ENCODE measurements at regions not wholly inside any gene's neighbourhood (a gene's known extent, or its start where the extent isn't known, plus 50 kb on each side); places are given as distances from the start of the nearest gene placed in this dataset.
"Not testable (repeated sequence)": the region's sequence is repeated elsewhere in the genome, so short reads cannot be mapped to it uniquely, and the experiment has no call there.

DNA sequence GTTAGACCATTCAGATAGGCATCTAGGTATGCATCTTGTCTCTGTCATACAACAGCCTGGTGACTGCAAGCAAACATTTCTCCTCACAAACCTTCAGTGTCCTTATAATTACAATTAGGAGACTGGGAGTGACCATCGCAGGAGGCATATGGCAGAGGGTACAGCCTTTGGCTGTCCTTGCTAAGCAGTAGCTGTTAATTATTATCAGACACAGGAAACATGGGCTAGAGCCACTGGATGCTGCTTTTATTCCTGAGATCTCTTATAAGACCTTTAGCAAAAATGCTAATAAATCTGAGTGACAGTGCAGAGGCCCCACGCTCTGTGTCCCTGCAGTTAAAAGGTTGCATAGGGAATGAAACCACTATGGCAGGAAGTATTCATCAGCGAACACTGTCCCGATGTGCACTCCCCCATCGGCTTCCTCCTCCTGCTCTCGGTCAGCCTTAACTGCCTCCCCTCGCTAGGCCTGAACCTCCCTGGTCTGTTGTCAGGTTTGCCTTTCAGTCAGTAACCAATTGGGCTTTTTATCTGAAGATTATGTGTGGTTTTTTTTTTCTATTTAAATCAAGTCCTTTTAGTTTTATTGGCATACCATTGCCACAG, 92.2 kb downstream of the ARHGAP11B start:
- not testable (repeated sequence) for H3K23ac ChIP-seq (ENCODE audit: low read length); H4K91ac ChIP-seq (ENCODE audit: low read depth, low read length); H4K8ac ChIP-seq (ENCODE audit: low read depth, low read length); H3K14ac ChIP-seq (ENCODE audit: low read length); H3K4me1 ChIP-seq (ENCODE audit: control insufficient read depth in 1 of 2, insufficient read depth in 2 of 2, low read length in 2 of 2); H3K79me1 ChIP-seq (ENCODE audit: low read length); H3K36me3 ChIP-seq (ENCODE audit: control insufficient read depth in 1 of 2, insufficient read depth in 2 of 2, low read length in 2 of 2); H3K27ac ChIP-seq (ENCODE audit: low read depth, low read length); H3K9me3 ChIP-seq (ENCODE audit: insufficient read depth, low read depth, low read length); H3K79me2 ChIP-seq (ENCODE audit: control insufficient read depth, insufficient read depth, low read length, poor library complexity); H3K4ac ChIP-seq (ENCODE audit: low read depth, low read length); H3K4me3 ChIP-seq (ENCODE audit: low read depth, low read length); H2AFZ ChIP-seq (ENCODE audit: insufficient read depth, low read length, poor library complexity); H2BK5ac ChIP-seq (ENCODE audit: low read depth, low read length, poor library complexity); H3K9ac ChIP-seq (ENCODE audit: low read length); H2BK120ac ChIP-seq (ENCODE audit: insufficient read depth, low read length, poor library complexity); H2BK12ac ChIP-seq (ENCODE audit: low read length); DNase-seq; H2AK5ac ChIP-seq (ENCODE audit: low read length); H3K18ac ChIP-seq (ENCODE audit: low read length); H3K4me2 ChIP-seq (ENCODE audit: low read length); H3K27me3 ChIP-seq (ENCODE audit: insufficient read depth, low read length); H4K12ac ChIP-seq (ENCODE audit: low read depth, low read length)
- no CpG with 5 or more reads among the region's 7 CpGs for WGBS (ENCODE audit: extremely low coverage, insufficient coverage, insufficient read length)

DNA sequence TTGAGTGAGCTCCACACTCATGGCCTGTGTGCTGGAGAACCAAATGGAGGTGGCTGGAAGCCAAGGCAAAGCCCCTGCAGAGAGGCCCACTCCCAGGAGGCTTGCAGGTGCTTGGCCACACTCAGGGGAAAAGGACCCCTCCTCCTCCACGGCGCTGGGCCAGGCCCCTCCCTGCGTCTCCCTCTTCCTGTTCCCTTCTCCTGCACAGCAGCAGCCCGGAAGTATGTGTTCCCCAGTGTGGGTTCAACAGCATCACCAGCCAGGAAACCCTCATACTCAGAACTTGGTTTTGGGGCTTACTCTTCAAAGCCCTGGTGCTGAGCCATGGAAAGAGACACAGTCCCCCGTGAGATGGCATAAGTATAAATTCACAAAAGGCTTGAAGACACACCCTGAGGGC, 93.4 kb downstream of the ARHGAP11B start:
- H2AK5ac ChIP-seq (ENCODE audit: low read length); H4K91ac ChIP-seq (ENCODE audit: low read depth, low read length); H3K9ac ChIP-seq (ENCODE audit: low read length); H4K12ac ChIP-seq (ENCODE audit: low read depth, low read length); H3K4me2 ChIP-seq (ENCODE audit: low read length); H2BK5ac ChIP-seq (ENCODE audit: low read depth, low read length, poor library complexity); DNase-seq; H2BK120ac ChIP-seq (ENCODE audit: insufficient read depth, low read length, poor library complexity); H3K79me2 ChIP-seq (ENCODE audit: control insufficient read depth, insufficient read depth, low read length, poor library complexity); H3K36me3 ChIP-seq (ENCODE audit: control insufficient read depth in 1 of 2, insufficient read depth in 2 of 2, low read length in 2 of 2); H2AFZ ChIP-seq (ENCODE audit: insufficient read depth, low read length, poor library complexity); H3K4ac ChIP-seq (ENCODE audit: low read depth, low read length); H3K14ac ChIP-seq (ENCODE audit: low read length); H3K79me1 ChIP-seq (ENCODE audit: low read length); H2BK12ac ChIP-seq (ENCODE audit: low read length); H4K8ac ChIP-seq (ENCODE audit: low read depth, low read length); H3K9me3 ChIP-seq (ENCODE audit: insufficient read depth, low read depth, low read length); H3K18ac ChIP-seq (ENCODE audit: low read length); H3K4me1 ChIP-seq (ENCODE audit: control insufficient read depth in 1 of 2, insufficient read depth in 2 of 2, low read length in 2 of 2); H3K27me3 ChIP-seq (ENCODE audit: insufficient read depth, low read length); H3K23ac ChIP-seq (ENCODE audit: low read length); H3K4me3 ChIP-seq (ENCODE audit: low read depth, low read length); H3K27ac ChIP-seq (ENCODE audit: low read depth, low read length): not testable (repeated sequence)
- no CpG with 5 or more reads among the region's 5 CpGs for WGBS (ENCODE audit: extremely low coverage, insufficient coverage, insufficient read length)

DNA sequence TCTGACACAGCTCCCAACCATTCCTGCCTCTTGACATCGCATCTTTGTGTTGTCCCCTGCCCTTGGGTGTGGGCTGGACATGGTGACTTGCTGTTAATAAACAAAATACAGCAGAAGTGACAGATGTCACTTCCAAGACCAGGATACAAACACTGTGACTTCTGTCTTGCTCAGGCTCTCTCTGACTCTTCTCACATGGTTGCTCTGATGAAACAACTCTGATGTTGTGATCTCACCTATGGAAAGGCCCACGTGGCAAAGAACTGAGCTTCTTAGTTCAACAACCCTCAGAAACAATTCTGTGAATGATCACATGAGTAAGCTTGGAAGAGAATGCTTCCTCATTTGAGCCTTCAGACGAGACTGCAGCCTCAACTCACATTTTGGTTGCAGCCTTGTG, 94.9 kb downstream of the ARHGAP11B start:
- H2AK5ac ChIP-seq (ENCODE audit: low read length); H3K9ac ChIP-seq (ENCODE audit: low read length); H3K18ac ChIP-seq (ENCODE audit: low read length); H3K4me1 ChIP-seq (ENCODE audit: control insufficient read depth in 1 of 2, insufficient read depth in 2 of 2, low read length in 2 of 2); H3K36me3 ChIP-seq (ENCODE audit: control insufficient read depth in 1 of 2, insufficient read depth in 2 of 2, low read length in 2 of 2); H3K14ac ChIP-seq (ENCODE audit: low read length); H3K4me2 ChIP-seq (ENCODE audit: low read length); H3K4ac ChIP-seq (ENCODE audit: low read depth, low read length); H3K27me3 ChIP-seq (ENCODE audit: insufficient read depth, low read length); DNase-seq; H4K12ac ChIP-seq (ENCODE audit: low read depth, low read length); H4K8ac ChIP-seq (ENCODE audit: low read depth, low read length); H2BK12ac ChIP-seq (ENCODE audit: low read length); H2AFZ ChIP-seq (ENCODE audit: insufficient read depth, low read length, poor library complexity); H4K91ac ChIP-seq (ENCODE audit: low read depth, low read length); H2BK120ac ChIP-seq (ENCODE audit: insufficient read depth, low read length, poor library complexity); H3K27ac ChIP-seq (ENCODE audit: low read depth, low read length); H3K4me3 ChIP-seq (ENCODE audit: low read depth, low read length); H3K9me3 ChIP-seq (ENCODE audit: insufficient read depth, low read depth, low read length); H3K79me2 ChIP-seq (ENCODE audit: control insufficient read depth, insufficient read depth, low read length, poor library complexity); H3K23ac ChIP-seq (ENCODE audit: low read length); H3K79me1 ChIP-seq (ENCODE audit: low read length); H2BK5ac ChIP-seq (ENCODE audit: low read depth, low read length, poor library complexity): not testable (repeated sequence)
- WGBS (ENCODE audit: extremely low coverage, insufficient coverage, insufficient read length): no CpG with 5 or more reads among the region's 3 CpGs

DNA sequence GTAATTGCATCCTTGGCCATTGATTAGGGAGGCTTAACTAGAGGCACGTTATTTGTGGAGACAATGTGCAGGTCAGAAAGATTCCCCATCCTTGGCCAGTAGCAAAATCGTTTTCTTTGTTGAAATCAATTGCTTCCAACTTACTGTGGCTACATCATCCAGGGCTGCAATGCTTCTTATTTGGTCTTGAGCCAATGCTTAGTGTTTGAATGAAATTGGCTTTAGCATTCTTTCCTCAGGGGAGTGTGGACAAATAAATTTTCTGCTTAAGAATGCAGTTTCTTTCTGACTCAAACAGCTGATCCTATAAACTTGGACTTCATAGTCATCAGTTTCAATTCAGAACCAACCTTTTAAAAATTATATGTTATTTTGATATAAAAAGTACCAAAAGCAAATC, 95.6 kb downstream of the ARHGAP11B start:
- not testable (repeated sequence) for H4K8ac ChIP-seq (ENCODE audit: low read depth, low read length); H3K18ac ChIP-seq (ENCODE audit: low read length); H2AFZ ChIP-seq (ENCODE audit: insufficient read depth, low read length, poor library complexity); H3K79me2 ChIP-seq (ENCODE audit: control insufficient read depth, insufficient read depth, low read length, poor library complexity); H2BK5ac ChIP-seq (ENCODE audit: low read depth, low read length, poor library complexity); H2AK5ac ChIP-seq (ENCODE audit: low read length); H3K14ac ChIP-seq (ENCODE audit: low read length); H4K12ac ChIP-seq (ENCODE audit: low read depth, low read length); H4K91ac ChIP-seq (ENCODE audit: low read depth, low read length); H3K4me3 ChIP-seq (ENCODE audit: low read depth, low read length); H3K27me3 ChIP-seq (ENCODE audit: insufficient read depth, low read length); H3K4me2 ChIP-seq (ENCODE audit: low read length); H3K4ac ChIP-seq (ENCODE audit: low read depth, low read length); H3K9ac ChIP-seq (ENCODE audit: low read length); DNase-seq; H3K4me1 ChIP-seq (ENCODE audit: control insufficient read depth in 1 of 2, insufficient read depth in 2 of 2, low read length in 2 of 2); H2BK12ac ChIP-seq (ENCODE audit: low read length); H3K79me1 ChIP-seq (ENCODE audit: low read length); H3K23ac ChIP-seq (ENCODE audit: low read length); H2BK120ac ChIP-seq (ENCODE audit: insufficient read depth, low read length, poor library complexity); H3K27ac ChIP-seq (ENCODE audit: low read depth, low read length); H3K9me3 ChIP-seq (ENCODE audit: insufficient read depth, low read depth, low read length)
- H3K36me3 ChIP-seq (ENCODE audit: control insufficient read depth in 1 of 2, insufficient read depth in 2 of 2, low read length in 2 of 2): peaks cover 3 to 12% of the 10 kb centered on the region in 2 experiments
- WGBS (ENCODE audit: extremely low coverage, insufficient coverage, insufficient read length): no CpG with 5 or more reads among the region's 2 CpGs

Data from trophoblast cell (in vitro differentiated cells and primary cell).